GM18511 (cell line): ENCODE measurements at regions not wholly inside any gene's neighbourhood (a gene's known extent, or its start where the extent isn't known, plus 50 kb on each side); places are given as distances from the start of the nearest gene placed in this dataset.
"Not testable (repeated sequence)": the region's sequence is repeated elsewhere in the genome, so short reads cannot be mapped to it uniquely, and the experiment has no call there.

Experiments
- ATAC-seq: cut with Tn5 transposase; IDR thresholded peaks from one replicate; pipeline ENCODE4 v1.9.1; 2021; ENCODE audit warnings: mild to moderate bottlenecking, moderate library complexity; ENCODE audit not compliant: unreplicated experiment

DNA sequence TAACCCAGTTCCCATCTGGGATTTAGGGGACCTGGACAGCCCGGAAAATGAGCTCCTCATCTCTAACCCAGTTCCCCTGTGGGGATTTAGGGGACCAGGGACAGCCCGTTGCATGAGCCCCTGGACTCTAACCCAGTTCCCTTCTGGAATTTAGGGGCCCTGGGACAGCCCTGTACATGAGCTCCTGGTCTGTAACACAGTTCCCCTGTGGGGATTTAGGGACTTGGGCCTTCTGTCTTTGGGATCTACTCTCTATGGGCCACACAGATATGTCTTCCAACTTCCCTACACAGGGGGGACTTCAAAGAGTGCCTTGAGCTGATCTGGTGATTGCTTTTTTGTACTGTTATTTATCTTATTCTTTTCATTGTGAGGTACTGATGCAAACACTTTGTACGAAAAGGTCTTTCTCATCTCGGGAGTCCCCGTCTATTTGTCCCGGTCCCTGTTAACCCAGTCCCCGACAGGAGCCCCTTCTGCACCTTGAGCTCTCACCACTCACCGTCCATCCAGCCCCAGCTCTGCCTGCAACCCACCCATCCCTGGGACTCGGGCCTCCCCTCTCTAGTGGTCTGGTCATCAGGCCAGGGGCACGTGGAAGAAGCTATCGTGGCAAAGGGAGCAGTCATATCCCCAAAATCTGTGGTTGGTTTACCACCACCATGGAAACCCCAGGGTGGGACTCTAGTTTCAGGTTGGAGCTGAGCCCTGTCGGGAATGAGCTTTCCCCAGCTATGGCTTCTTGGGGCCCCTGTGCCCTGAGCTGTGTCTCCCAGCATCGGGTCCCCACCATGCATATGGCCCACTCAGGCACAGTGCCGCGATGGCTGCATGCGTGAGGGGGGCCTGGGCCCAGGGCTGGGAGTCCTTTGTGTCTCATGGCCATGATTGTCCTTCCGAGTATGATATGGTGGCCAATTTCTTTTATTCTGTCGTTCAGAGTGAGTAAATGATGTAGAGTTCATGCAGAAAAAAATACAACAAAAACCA is 270.4 kb upstream of the PLCXD1 start:
- ATAC-seq = not testable (repeated sequence)

DNA sequence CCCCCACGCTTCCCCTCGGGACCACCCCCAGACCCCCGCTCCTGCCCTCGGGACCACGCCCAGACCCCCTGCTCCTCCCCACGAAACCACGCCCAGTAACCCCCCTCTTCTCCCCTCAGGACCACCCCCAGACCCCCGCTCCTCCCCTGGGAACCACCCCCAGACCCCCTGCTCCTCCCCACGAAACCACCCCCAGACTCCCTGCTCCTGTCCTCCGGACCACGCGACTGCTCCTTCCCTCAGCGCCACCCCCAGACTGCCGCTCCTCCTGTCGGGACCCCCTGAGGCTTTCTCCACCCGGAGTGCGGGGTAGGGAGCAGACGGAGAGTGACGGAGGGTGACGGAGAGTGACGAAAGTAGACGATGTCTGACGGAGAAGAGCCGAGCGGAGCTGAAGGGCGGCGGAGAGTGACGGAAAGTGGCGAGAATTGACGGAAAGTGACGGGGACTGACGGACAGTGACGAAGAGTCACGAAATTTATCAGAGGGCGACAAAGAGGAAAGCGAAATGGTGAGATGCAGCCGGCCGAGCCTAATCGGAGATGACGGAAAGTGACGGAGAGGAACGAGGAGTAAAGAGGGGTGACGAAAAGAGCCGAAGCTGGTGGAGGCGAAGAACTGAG is 267.2 kb upstream of the PLCXD1 start:
- ATAC-seq = not testable (repeated sequence)

DNA sequence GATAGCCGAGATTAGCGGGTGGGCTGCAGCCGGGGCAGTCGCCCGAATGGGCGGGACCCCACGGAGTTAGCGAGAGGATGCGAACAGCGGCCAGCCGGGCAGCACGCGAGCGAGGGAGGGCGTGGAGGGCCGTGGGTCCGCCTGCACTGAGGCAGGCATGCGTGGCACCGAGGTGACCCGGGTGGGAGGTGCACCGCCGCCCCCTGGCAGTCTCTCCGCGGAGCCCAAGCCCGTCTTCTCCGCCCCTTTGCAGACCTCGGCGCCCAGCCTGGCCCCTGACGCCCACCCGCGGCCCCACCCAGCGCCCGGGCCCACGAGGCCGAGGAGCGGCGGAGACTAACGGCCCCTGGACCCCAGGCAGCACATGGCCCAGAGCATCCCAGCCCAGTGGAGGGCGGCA is 266.7 kb upstream of the PLCXD1 start:
- not testable (repeated sequence) for ATAC-seq

DNA sequence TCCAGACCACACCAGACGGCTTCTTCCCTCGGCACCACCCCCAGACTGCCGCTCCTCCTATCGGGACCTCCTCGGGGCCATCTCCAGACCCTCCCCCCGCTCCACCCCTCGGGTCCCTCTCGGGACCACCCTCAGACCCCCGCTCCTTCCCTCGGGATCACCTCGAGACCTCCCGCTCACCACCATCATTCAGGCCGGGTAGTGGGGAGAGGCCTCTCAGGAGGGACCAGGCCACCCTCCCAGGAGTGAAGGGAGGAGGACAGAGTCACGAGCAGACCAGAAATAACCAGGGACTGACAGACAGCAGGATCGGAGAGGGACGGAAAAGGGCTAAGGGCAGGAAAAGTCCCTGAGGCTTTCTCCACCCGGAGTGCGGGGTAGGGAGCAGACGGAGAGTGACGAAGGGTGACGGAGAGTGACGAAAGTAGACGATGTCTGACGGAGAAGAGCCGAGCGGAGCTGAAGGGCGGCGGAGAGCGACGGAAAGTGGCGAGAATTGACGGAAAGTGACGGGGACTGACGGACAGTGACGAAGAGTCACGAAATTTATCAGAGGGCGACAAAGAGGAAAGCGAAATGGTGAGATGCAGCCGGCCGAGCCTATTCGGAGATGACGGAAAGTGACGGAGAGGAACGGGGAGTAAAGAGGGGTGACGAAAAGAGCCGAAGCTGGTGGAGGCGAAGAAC is 262.3 kb upstream of the PLCXD1 start:
- ATAC-seq = peak; percentile 98

DNA sequence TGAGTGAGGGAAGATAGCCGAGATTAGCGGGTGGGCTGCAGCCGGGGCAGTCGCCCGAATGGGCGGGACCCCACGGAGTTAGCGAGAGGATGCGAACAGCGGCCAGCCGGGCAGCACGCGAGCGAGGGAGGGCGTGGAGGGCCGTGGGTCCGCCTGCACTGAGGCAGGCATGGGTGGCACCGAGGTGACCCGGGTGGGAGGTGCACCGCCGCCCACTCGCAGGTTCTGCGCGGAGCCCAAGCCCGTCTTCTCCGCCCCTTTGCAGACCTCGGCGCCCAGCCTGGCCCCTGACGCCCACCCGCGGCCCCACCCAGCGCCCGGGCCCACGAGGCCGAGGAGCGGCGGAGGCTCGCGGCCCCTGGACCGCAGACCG is 261.7 kb upstream of the PLCXD1 start:
- peak; percentile 27 for ATAC-seq

DNA sequence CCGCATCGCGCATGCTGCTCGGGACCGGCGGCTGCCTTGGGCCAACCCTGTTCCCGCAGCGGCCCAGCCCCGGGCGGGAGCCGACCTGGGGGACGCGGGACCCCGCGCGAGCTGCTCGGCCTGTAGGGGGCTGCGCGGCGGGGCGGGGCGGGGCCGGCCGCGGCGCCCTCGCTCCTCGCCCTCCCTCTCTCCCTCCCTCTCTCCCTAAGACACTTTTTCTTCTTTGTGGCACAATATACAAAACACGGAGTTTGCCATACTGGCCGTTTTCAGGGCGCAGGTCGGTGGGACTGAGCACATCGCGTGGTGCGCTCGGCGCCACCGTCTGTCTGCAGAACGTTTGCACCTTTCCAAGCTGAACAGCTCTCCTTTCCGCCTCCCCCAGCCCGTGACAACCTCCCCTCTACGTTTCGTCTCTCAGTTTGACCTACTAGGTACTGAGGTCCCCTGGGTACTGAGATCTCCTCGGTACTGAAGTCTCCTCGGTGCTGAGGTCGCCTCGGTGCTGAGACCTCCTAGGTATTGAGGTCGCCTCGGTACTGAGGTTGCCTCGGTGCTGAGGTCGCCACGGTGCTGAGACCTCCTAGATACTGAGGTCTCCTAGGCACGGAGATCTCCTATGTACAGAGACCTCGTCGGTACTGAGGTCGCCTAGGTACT is 261.1 kb upstream of the PLCXD1 start:
- no peak for ATAC-seq

DNA sequence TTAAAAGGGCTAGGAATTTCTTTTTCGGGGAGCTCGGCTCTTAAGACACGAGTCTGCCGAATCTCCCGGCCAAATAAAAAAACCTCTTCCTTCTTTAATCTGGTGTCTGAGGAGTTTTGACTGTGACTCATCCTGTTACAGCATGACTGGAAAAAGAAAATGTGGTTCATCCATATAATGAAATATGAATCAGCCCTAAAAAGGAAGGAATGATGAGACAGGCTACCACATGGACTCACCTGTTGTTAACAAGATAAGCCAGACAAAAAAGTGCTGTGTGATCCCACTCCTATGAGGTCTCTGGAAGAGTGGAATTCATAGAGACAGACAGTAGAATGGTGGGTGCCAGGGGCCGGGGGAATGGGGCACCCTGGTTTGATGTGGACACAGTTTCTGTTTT is 257.0 kb upstream of the PLCXD1 start:
- not testable (repeated sequence) for ATAC-seq
